ENCODE measurements at regions not wholly inside any gene's neighbourhood (a gene's known extent, or its start where the extent isn't known, plus 50 kb on each side); places are given as distances from the start of the nearest gene placed in this dataset.

GRCh38 chr5:125070961-125071360, 324.5 kb upstream of the ZNF608 start:
- FAIRE-seq: no peak

More at GRCh38 chr5:125070961-125071360, 324.5 kb upstream of the ZNF608 start:
- no peaks in the 10 kb centered on the region for H3K4me1 ChIP-seq (ENCODE audit: control insufficient read depth, insufficient read depth, low read length)
- no peaks in the 10 kb centered on the region for H4K20me1 ChIP-seq (ENCODE audit: control insufficient read depth, insufficient read depth)
- TF ChIP-seq MYC (IDR thresholded peaks at IDR 0.05; ENCODE audit: insufficient read depth, insufficient read length, insufficient replicate concordance, low read length, severe bottlenecking) (no peak), BCLAF1 (IDR thresholded peaks at IDR 0.05) (no peak), ZNF274 (IDR thresholded peaks at IDR 0.05; ENCODE audit: insufficient read depth, insufficient read length) (no peak), CHD2 (IDR thresholded peaks at IDR 0.05; ENCODE audit: borderline replicate concordance, low read depth, low read length) (no peak), BRCA1 (IDR thresholded peaks at IDR 0.05; ENCODE audit: low read depth, low read length) (no peak), NR2F1 (conservative IDR thresholded peaks at IDR 0.05) (no peak), RFX5 (IDR thresholded peaks at IDR 0.05; ENCODE audit: low read depth, low read length) (no peak), PML (IDR thresholded peaks at IDR 0.05; ENCODE audit: low read length) (no peak), STAT1 (conservative IDR thresholded peaks at IDR 0.05) (no peak), DPF2 (IDR thresholded peaks at IDR 0.05) (no peak), SREBF2 (IDR thresholded peaks at IDR 0.05; ENCODE audit: low read length) (no peak), HSF1 (IDR thresholded peaks at IDR 0.05; ENCODE audit: low read depth, low read length) (no peak), EGR1 (IDR thresholded peaks at IDR 0.05; ENCODE audit: borderline replicate concordance in 1 of 2, low read depth in 2 of 2, low read length in 2 of 2) (no peak)
- peaks cover 2% of the 10 kb centered on the region; the same call in 2 of the 3 replicates for H3K9me3 ChIP-seq (replicated peaks; ENCODE audit: control insufficient read depth, insufficient read depth, low read length)
- no peaks in the 10 kb centered on the region for H3K36me3 ChIP-seq (ENCODE audit: control insufficient read depth in 2 of 2, insufficient read depth in 2 of 2, low read length in 1 of 2)
- 67% methylated on average over 3 of the region's 3 CpGs for WGBS (ENCODE audit: insufficient coverage, insufficient replicate concordance, low lambda C conversion rate, missing lambda C conversion rate)
- intact Hi-C loops (cut with micrococcal nuclease; ENCODE audit: unreplicated experiment): no loop called here
- H2AFZ ChIP-seq (ENCODE audit: control insufficient read depth, low read depth, low read length): no peak overlapping the region
- no peak overlapping the region for H3K9ac ChIP-seq (ENCODE audit: control insufficient read depth, insufficient read depth, low read length)
- ChIA-PET CTCF (no interaction called here), POLR2A (no interaction called here), SMC1A (ENCODE audit: uncharacterized antibody, unreplicated experiment) (interaction anchor here (0.9 to 1.7 kb wide), 6 partner anchors 20 to 131 kb away, joined by 3 to 4 read pairs (median 3); no protein-coding TSS in a partner anchor), RAD21 (ENCODE audit: unreplicated experiment) (no interaction called here)
- H3K27me3 ChIP-seq (replicated peaks in 1 of 2; ENCODE audit: control insufficient read depth in 2 of 2, insufficient read depth in 2 of 2, low read length in 1 of 2): no peaks in the 10 kb centered on the region
- ATAC-seq (no peak), DNase-seq (ENCODE audit: low read depth, low spot score) (no peak)
- H3K27ac ChIP-seq (ENCODE audit: control insufficient read depth, insufficient read depth): no peak overlapping the region
- in situ Hi-C loops (cut with MboI): no loop called here
- H3K79me2 ChIP-seq (ENCODE audit: control insufficient read depth, insufficient read depth, low read length): no peaks in the 10 kb centered on the region
- no peak overlapping the region for H3K4me3 ChIP-seq
- no TSS peak for BruUV-seq (replicated peaks)
- H3K4me2 ChIP-seq (ENCODE audit: control insufficient read depth, insufficient read depth): no peak overlapping the region

Data from GM12878 (cell line).